ENCODE measurements at regions not wholly inside any gene's neighbourhood (a gene's known extent, or its start where the extent isn't known, plus 50 kb on each side); places are given as distances from the start of the nearest gene placed in this dataset.

- no peaks in the 10 kb centered on the region for H3K36me3 ChIP-seq (ENCODE audit: control insufficient read depth in 2 of 2, extremely low read depth in 1 of 2, insufficient read depth in 2 of 2, low read length in 2 of 2)
- CTCF ChIA-PET = no interaction called here
- peaks cover 26% of the 10 kb centered on the region for H3K4me1 ChIP-seq (ENCODE audit: control insufficient read depth, extremely low read depth, insufficient read depth, low read length)
- H3K79me2 ChIP-seq (ENCODE audit: control insufficient read depth, insufficient read depth, low read length) = no peaks in the 10 kb centered on the region
- DNase-seq (ENCODE audit: low read depth, low spot score) (peak; percentile 30), FAIRE-seq (no peak)
- no peak for TF ChIP-seq POLR2A (IDR thresholded peaks at IDR 0.05; ENCODE audit: low read depth, low read length)
- no peak for TF ChIP-seq MAX (IDR thresholded peaks at IDR 0.05; ENCODE audit: insufficient read depth, insufficient read length)
- no peak for TF ChIP-seq JUN (IDR thresholded peaks at IDR 0.05; ENCODE audit: borderline replicate concordance, insufficient read depth, insufficient read length, low read depth)
- TF ChIP-seq MYC (IDR thresholded peaks at IDR 0.05; ENCODE audit: low read depth, low read length) = no peak
- TF ChIP-seq CTCF (IDR thresholded peaks at IDR 0.05; ENCODE audit: extremely low read depth in 1 of 2, insufficient read depth in 1 of 2, low read depth in 1 of 2, low read length in 2 of 2) = no peak
- TF ChIP-seq EZH2 (IDR thresholded peaks at IDR 0.05; ENCODE audit: borderline replicate concordance, low read depth, low read length, severe bottlenecking) = no peak
- peak; percentile 69 for TF ChIP-seq FOS (IDR thresholded peaks at IDR 0.05; ENCODE audit: borderline replicate concordance, insufficient read depth, low read length)
- dilution Hi-C loops (cut with MboI; ENCODE audit: extremely low pct_ligation_motif_present, low sequenced_read_pairs) (no loop called here), intact Hi-C loops (cut with micrococcal nuclease) (no loop called here)
- H4K20me1 ChIP-seq (replicated peaks; ENCODE audit: control insufficient read depth, extremely low read depth, insufficient read depth, low read length) = no peaks in the 10 kb centered on the region
- no peak overlapping the region for H3K9ac ChIP-seq (replicated peaks; ENCODE audit: extremely low read depth, insufficient read depth, low read length)
- no peak overlapping the region for H3K4me2 ChIP-seq (ENCODE audit: insufficient read depth, low read length)
- H3K9me3 ChIP-seq (replicated peaks; ENCODE audit: control insufficient read depth, insufficient read depth, low read length) = no peaks in the 10 kb centered on the region
- no peaks in the 10 kb centered on the region for H3K9me1 ChIP-seq (replicated peaks; ENCODE audit: control insufficient read depth, extremely low read depth, insufficient read depth, low read length)
- H3K27ac ChIP-seq (ENCODE audit: insufficient read depth, low read depth, low read length) = no peak overlapping the region
- H3K27me3 ChIP-seq (ENCODE audit: control insufficient read depth in 2 of 2, insufficient read depth in 2 of 2, low read length in 2 of 2) = no peaks in the 10 kb centered on the region
- POLR2A ChIA-PET = no interaction called here
- H3K4me3 ChIP-seq (replicated peaks in 1 of 3; ENCODE audit: insufficient read depth in 1 of 3, low read depth in 1 of 3, low read length in 3 of 3) = no peak overlapping the region
- BruUV-seq (replicated peaks) = no TSS peak
- no peak overlapping the region for H2AFZ ChIP-seq (ENCODE audit: low read depth, low read length)
These were observed 79.6 kb downstream of the NFKBIZ start for GRCh38 chr3:101928890-101929289.

GRCh38 chr3:101931081-101931480 lies 81.8 kb downstream of the NFKBIZ start:
- intact Hi-C loops (cut with micrococcal nuclease) (no loop called here), dilution Hi-C loops (cut with MboI; ENCODE audit: extremely low pct_ligation_motif_present, low sequenced_read_pairs) (no loop called here)
- Histone ChIP-seq H4K20me1 (replicated peaks; ENCODE audit: control insufficient read depth, extremely low read depth, insufficient read depth, low read length) (no peaks in the 10 kb centered on the region), H3K9ac (replicated peaks; ENCODE audit: extremely low read depth, insufficient read depth, low read length) (no peak overlapping the region), H3K79me2 (ENCODE audit: control insufficient read depth, insufficient read depth, low read length) (no peaks in the 10 kb centered on the region), H3K4me2 (ENCODE audit: insufficient read depth, low read length) (no peak overlapping the region), H3K27me3 (ENCODE audit: control insufficient read depth in 2 of 2, insufficient read depth in 2 of 2, low read length in 2 of 2) (no peaks in the 10 kb centered on the region), H3K4me3 (replicated peaks in 1 of 3; ENCODE audit: insufficient read depth in 1 of 3, low read depth in 1 of 3, low read length in 3 of 3) (no peak overlapping the region), H3K9me3 (replicated peaks; ENCODE audit: control insufficient read depth, insufficient read depth, low read length) (no peaks in the 10 kb centered on the region), H3K4me1 (ENCODE audit: control insufficient read depth, extremely low read depth, insufficient read depth, low read length) (peaks cover 18% of the 10 kb centered on the region), H3K36me3 (ENCODE audit: control insufficient read depth in 2 of 2, extremely low read depth in 1 of 2, insufficient read depth in 2 of 2, low read length in 2 of 2) (no peaks in the 10 kb centered on the region), H2AFZ (ENCODE audit: low read depth, low read length) (no peak overlapping the region), H3K27ac (ENCODE audit: insufficient read depth, low read depth, low read length) (no peak overlapping the region), H3K9me1 (replicated peaks; ENCODE audit: control insufficient read depth, extremely low read depth, insufficient read depth, low read length) (no peaks in the 10 kb centered on the region)
- POLR2A ChIA-PET = no interaction called here
- FAIRE-seq (no peak), DNase-seq (ENCODE audit: low read depth, low spot score) (no peak)
- CTCF ChIA-PET = no interaction called here
- no TSS peak for BruUV-seq (replicated peaks)
- no peak for TF ChIP-seq GATA2 (IDR thresholded peaks at IDR 0.05; ENCODE audit: insufficient read depth, insufficient read length, low read depth, low read length)
- no peak for TF ChIP-seq JUN (IDR thresholded peaks at IDR 0.05; ENCODE audit: borderline replicate concordance, insufficient read depth, insufficient read length, low read depth)
